Breast epithelium (tissue), 3 donors: ENCODE measurements at regions not wholly inside any gene's neighbourhood (a gene's known extent, or its start where the extent isn't known, plus 50 kb on each side); places are given as distances from the start of the nearest gene placed in this dataset.

Experiments used
- CTCF ChIP-seq, 3 donors: fragments of 450-650 bp; IDR thresholded peaks; one replicate each; pipeline ENCODE4 v1.5.1; 2016 to 2017; ENCODE audit warnings: antibody characterized with exemption in 3 of 3, mild to moderate bottlenecking in 3 of 3, moderate library complexity in 3 of 3
- POLR2A ChIP-seq: fragments of 450-650 bp; IDR thresholded peaks from one replicate; pipeline ENCODE4 v1.6.1; 2016; ENCODE audit warnings: antibody characterized with exemption, mild to moderate bottlenecking, moderate library complexity
- POLR2AphosphoS5 ChIP-seq, 3 donors: sonication (generic); formaldehyde crosslinking; IDR thresholded peaks; one replicate each; pipeline ENCODE4 v1.6.1; 2017; ENCODE audit warnings: antibody characterized with exemption in 3 of 3

DNA sequence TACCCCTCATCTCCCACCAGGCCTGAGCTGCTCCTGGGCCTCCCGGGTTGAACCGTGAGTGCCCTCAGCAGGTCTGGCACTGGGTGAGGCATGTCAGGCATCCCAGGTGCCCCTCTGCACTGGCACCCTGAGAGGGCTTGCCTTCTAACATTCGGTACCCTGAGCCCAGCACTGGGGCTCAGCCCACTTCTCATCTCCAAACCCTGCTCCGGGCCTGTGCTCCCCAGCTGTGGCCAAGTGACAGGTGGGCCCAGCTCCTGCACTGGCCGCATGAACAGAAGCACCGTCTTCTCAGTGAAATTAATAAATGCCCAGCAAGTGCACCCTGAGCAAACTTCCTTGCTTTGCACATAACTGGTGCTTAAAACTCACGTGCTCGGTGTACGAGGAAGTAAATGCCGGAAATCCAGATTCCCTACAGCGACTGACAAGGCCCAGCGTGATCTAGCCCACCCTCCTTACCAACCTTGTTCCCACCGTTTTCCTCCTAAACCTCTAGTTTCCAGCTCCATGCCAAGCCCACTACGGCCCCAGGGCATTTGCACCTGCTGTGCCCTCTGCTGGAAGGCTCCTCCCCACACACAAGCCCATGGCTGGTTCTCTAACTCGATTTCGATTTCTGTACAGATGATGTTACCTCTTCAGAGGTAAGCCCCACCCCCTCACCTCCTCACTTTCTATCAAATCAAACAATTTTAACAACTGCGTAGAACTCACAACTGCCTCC is 115.2 kb upstream of the NCOR2 start:
- TF ChIP-seq CTCF (IDR thresholded peaks at IDR 0.05) (no peak), POLR2AphosphoS5 (IDR thresholded peaks at IDR 0.05) (no peak), POLR2A (no peak)
